ENCODE measurements at regions not wholly inside any gene's neighbourhood (a gene's known extent, or its start where the extent isn't known, plus 50 kb on each side); places are given as distances from the start of the nearest gene placed in this dataset.
"Not testable (repeated sequence)": the region's sequence is repeated elsewhere in the genome, so short reads cannot be mapped to it uniquely, and the experiment has no call there.

- no peak for DNase-seq (ENCODE audit: low read depth)
Observed at GRCh38 chr10:28354511-28354910, 51.6 kb upstream of the MPP7 start.

- peak; percentile 35 for DNase-seq (ENCODE audit: low read depth)
Observed at GRCh38 chr10:28355376-28355775, 52.5 kb upstream of the MPP7 start.

GRCh38 chr10:28359334-28359733 is 56.5 kb upstream of the MPP7 start:
- no peak for DNase-seq (ENCODE audit: low read depth)

GRCh38 chr10:28360175-28360574 is 57.3 kb upstream of the MPP7 start:
- no peak for DNase-seq (ENCODE audit: low read depth)

- DNase-seq (ENCODE audit: low read depth) = no peak
Observed at GRCh38 chr10:28363376-28363775, 60.5 kb upstream of the MPP7 start.

- no peak for DNase-seq (ENCODE audit: low read depth)
Observed at GRCh38 chr10:28365840-28366239, 63.0 kb upstream of the MPP7 start.

- DNase-seq (ENCODE audit: low read depth) = no peak
Observed at GRCh38 chr10:28366994-28367393, 64.1 kb upstream of the MPP7 start.

- no peak for DNase-seq (ENCODE audit: low read depth)
Observed at GRCh38 chr10:28367413-28367812, 64.5 kb upstream of the MPP7 start.

GRCh38 chr10:28367929-28368484 is 65.1 kb upstream of the MPP7 start:
- DNase-seq (ENCODE audit: low read depth) = no peak

- DNase-seq (ENCODE audit: low read depth) = no peak
Observed at GRCh38 chr10:28370107-28370835, 67.4 kb upstream of the MPP7 start.

- not testable (repeated sequence) for DNase-seq (ENCODE audit: low read depth)
Observed at GRCh38 chr10:28371638-28372037, 68.8 kb upstream of the MPP7 start.

- DNase-seq (ENCODE audit: low read depth) = no peak
Observed at GRCh38 chr10:28374036-28374435, 71.2 kb upstream of the MPP7 start.

- peak; percentile 55 for DNase-seq (ENCODE audit: low read depth)
Observed at GRCh38 chr10:28375399-28376354, 72.8 kb upstream of the MPP7 start.

- DNase-seq (ENCODE audit: low read depth) = no peak
Observed at GRCh38 chr10:28378986-28379585, 76.2 kb upstream of the MPP7 start.

- DNase-seq (ENCODE audit: low read depth) = no peak
Observed at GRCh38 chr10:28381466-28381865, 78.6 kb upstream of the MPP7 start.

GRCh38 chr10:28381903-28382347 is 79.1 kb upstream of the MPP7 start:
- peak; percentile 78 for DNase-seq (ENCODE audit: low read depth)

GRCh38 chr10:28382525-28383269 is 79.8 kb upstream of the MPP7 start:
- DNase-seq (ENCODE audit: low read depth) = no peak

- DNase-seq (ENCODE audit: low read depth) = no peak
Observed at GRCh38 chr10:28384557-28384956, 81.7 kb upstream of the MPP7 start.

- DNase-seq (ENCODE audit: low read depth) = no peak
Observed at GRCh38 chr10:28385748-28386502, 83.1 kb upstream of the MPP7 start.

GRCh38 chr10:28386503-28386868 is 83.6 kb upstream of the MPP7 start:
- DNase-seq (ENCODE audit: low read depth) = no peak

GRCh38 chr10:28387140-28387539 is 84.3 kb upstream of the MPP7 start:
- DNase-seq (ENCODE audit: low read depth) = no peak
